Kidney glomerular epithelial cell (primary cell): ENCODE measurements at regions not wholly inside any gene's neighbourhood (a gene's known extent, or its start where the extent isn't known, plus 50 kb on each side); places are given as distances from the start of the nearest gene placed in this dataset.
A peak's percentile ranks its signal among the peaks of the same experiment; 100 is the strongest.

Source experiments
- DNase-seq: peaks from one replicate; lab custom pipeline; 2025; lab: John Stamatoyannopoulos, UW

DNA sequence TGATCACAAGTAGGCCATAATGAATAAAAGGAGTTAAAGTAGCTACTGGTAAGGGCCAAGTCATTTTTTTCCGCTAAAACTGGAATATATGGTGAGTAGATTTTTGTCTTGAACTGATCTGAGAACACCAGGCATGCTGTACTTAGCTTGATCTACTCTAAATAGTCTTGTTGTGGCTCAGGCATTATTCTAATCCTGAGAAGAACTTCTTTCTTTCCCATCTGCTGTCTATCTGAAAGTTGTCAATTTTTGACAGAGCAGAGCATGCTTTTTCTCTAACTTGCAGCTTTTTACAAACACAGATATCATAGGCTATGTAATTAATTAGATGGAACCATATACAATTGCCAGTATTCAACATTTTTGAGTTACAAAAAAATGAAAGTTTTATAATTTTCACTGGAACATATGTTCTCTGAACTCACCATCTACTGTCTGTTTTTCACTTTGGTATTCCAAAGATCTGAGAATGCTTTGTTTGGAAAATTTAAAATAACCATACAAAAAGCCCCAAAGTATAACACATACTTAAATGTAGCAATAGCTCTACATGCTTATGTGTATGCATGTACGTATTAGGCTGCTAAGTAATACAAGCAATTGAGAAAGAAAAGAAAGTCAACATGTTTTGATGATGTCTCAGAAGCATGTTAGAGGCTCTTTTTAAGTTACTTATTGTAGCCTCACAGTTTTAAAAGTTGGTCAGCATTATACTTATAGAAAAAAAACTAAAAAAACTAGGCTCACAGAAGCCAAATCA is 542.7 kb upstream of the LUZP2 start:
- DNase-seq: no peak

DNA sequence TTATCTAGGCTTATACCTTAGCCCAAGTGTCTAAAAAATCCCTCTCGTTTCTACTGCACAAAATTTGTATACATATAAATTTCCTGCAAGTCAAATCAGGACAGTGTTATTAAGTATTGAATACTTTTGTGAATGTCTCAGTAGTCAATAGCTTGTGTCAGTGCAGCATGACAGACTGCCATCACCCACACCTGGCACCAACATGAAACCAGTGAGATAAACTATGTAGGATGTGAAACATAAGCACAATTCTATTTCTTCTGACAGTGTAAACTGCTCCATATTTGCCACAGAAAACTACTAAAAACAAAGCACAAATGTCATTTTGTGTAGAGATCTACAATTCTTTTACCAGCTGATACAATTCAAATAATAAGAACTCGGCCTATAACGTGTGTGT is 542.1 kb upstream of the LUZP2 start:
- no peak for DNase-seq

DNA sequence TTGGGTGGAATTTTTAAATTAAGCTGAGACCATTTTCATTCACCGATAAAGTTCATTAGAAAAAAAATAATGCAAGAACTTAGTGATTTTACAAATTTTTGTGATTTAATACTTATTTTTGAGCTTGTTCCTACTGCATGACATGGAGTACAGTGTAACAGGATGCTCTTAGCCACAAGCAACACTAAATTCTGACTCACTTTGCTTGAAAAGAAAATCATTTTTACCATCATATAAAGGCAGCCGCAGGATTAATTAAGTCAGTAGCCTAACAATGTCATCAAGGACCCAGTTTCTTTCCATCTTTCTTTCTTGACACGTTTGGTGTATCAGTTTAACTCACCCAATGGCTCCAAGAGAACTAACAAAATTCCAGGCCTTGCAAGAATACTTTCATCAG is 540.3 kb upstream of the LUZP2 start:
- DNase-seq: no peak

DNA sequence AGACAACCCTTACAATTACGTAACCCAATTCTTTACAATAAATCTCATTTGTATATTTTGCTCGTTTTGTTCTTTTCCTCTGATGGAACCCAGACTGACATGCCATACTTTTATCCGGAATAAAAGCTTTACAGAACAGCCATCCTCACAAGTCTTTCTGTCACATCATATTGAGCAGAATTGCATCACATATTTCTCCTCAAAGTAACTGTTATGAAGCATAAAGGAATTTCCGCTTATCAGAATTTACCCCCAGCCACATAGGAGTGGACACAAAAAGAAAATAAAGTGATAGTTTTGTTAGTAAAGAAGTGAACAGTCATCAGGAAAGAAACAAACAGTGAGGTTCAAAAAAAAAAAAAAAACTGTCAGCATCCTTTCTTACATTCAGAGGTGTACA is 539.5 kb upstream of the LUZP2 start:
- DNase-seq: no peak

DNA sequence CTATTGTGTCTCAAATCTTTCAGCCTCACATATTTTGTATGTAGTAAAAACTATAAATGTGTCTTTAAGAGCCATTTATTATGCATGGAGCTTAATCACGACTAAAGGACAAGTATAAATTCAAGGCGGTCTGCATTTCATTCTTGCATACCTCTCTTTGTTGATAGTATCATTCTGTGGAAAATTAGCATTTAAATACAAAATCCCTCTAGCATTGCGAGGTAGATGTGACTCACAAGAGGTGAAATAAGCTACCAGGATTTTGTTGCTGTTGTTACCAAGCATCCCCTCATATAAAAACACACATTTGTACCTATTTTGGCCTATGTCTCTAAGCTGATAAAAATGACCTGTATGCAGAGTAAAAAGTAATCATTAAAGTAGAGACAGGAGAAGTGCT is 537.4 kb upstream of the LUZP2 start:
- no peak for DNase-seq

DNA sequence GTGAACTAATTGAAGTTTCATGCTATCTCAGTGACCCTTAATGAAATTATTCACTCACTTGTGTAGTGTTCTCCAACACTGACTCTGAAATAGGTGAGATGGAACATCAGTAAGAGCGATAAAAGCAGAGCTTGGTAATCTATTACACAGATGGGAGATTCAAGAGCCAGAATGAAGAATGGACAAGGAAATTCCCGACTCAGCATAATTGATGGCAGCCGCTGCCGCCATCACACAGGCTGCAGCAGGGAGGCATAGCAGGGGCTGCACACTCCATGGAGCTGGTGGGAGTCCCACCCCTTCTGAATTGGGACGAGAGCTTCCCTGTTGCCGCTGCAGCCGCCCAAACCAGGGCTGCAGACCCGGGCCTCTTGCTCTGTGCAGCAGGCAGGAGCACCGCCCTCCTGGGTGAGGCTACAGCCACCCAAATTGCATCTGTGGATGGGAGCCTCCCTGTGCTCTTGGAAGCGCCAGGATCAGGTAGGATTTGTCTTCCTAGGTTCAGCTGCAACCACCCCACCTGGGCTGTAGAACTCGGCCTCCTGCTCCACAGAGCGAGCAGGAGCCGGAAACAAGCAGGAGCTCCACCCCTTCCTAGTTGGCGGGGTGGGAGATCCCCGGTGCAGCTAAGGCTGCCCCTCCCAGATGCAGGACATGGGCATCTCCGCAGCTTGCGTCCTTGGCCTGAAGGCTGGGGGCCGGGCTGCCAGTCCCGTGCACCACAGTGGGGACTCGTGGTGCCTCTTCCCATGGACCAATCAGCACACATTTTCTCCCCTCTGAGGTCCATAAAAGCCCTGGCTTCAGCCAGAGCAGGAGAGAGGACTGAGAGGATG is 535.1 kb upstream of the LUZP2 start:
- no peak for DNase-seq

DNA sequence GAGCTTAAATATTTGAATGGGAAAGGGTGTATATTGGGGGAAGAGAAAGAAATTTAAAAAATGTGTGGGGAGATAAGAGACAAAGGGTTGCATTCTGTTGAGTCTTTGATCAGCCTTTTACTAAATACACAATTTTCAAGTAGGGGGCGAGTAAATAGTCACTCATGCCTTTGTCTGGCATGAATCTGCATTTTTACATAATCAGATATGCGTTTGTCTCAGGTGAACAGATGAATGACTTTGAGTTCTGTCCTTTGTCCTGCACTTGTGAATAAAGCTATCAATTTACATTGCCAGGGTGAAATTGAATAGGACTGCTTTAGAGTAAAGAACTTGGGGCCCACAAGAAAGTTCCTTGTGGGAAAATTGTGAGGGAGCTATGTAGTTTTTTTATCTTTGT is 523.6 kb upstream of the LUZP2 start:
- no peak for DNase-seq

DNA sequence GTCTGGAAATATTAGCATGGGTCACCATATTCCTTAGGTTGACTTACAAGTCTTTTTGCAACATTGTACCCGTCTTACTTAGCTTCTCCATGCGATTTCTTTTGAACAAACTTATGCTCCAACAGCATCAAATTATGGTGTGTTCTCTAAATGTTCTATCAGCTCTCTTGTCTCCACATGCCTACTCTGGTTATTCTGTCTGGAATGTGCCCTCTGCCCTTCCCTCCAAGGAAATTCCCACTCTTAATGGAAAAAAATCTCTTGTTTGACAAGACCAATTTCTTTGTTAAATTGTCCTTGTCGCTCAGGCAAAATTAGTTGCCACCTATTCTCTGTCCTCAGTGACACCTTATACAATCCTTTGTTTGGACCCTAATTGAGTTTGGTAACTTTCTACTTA is 522.8 kb upstream of the LUZP2 start:
- no peak for DNase-seq

DNA sequence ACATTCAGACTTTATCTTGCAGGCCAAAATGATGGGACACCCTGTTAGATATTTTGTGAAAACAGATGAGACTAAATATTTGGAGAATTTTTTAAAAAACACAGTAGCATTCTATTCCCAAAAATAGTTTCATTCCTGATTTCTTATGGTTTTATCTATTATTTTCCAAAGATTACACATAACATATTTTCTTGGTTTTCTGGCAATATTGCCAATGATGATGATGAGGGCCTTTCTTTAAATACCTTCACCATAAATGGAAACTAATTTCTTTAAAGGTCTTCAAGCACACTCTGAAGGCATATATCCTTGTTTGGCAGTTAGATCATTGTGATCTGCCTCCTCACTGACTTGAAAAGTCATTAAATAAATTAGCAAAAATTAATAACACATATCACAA is 522.3 kb upstream of the LUZP2 start:
- no peak for DNase-seq

DNA sequence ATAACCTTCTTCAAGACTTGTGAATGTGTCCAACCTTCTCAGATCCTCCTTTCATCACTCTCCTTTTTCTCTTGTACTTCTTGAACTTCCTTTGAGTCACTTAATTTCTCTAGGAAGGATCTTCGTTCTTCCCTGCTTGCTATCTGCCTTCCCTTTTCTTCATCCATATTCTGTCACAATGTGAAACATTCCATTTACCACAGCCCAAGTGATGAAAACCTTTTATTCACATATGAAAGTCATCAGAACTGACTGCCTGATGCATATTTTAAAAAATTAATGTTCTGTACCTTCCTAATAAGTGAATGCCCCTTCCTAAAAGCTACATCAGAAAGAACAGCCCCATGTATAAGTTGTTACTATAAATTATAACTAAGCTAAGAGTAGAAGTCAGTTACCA is 520.4 kb upstream of the LUZP2 start:
- DNase-seq: no peak

DNA sequence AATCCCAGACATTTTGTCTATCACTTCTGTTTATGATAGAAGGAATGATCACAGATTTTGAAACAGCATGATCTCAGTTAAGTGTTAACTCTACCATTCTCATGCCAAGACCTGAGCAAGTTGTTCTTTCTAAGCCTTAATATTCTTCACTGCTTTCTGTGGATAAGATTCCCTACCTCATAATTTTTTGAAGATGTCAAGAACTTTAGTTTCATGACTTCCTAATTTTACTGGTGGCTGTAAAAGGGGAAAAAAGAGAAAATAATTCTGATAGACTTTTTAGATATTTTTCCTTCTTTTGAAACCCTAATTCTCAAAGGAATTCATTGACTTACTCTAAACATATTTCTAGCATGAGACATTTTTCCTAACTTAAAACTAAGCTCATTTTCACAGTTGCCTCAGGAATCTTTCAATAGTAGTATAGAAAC is 520.0 kb upstream of the LUZP2 start:
- peak; percentile 1 for DNase-seq

DNA sequence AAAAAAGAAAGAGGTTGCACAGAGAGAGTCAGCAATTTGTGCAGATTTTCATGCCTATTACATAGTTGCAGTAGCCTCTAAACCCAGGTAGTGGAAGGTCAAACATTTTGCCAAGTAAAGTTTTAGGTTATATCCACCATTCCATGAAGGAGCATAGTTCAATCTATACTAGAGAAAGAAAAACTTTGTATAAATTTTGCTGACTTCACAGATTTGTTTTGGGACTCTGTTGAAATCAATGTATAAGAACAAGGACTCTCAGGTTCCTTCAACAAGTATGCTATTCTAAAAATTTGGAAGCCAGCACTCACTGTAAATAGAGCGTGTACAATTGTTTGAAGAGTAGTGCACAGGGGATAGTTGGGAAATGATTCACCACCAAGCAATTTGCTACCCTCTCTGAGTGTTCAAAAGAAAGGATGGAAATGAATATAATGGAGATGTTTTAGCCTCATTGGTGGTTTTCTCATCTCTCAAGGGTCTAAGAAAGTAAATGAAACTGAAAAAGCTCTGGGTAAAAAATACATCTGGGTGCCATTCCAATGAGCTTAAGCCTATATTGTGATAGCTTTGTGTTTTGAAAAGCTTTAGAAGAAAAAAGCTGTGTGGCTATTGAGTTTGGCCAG is 508.4 kb upstream of the LUZP2 start:
- DNase-seq: no peak

DNA sequence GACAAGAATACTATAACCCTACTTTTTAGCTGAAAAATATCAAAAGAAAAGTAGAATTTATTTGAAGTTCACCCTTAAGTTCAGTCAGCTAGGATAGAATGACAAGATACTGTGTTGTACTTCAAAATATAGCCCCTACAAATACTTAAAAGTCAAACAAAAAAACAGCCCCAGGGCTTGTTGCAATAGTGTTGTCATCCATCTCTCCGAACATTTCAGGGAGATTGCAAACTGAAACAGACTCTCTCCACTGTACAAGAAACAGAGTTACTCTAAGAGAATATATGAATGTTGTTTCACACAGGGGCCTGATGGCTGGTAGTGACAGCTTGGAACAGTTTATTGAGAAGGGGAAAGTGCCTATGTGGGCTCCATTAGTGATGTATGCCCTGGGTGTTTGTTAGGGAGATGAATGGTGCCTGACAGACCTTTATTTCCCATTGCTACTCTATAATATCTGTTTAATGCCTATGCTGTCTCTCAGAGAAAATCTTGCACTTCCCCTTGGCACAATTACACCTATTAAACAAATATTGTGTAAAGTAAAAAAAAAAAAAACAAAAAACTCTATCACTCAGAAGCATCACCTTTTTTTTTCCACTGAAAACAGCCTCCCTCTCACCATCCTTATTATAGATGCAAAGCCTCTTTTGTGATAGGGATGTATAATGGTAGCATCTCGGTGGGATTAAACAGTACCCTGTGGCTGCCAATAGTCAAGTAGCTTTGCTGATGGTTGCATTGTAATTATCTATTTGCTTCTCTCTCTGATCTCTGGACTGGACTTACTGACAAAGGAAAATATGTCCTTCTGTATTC is 506.3 kb upstream of the LUZP2 start:
- DNase-seq: no peak

DNA sequence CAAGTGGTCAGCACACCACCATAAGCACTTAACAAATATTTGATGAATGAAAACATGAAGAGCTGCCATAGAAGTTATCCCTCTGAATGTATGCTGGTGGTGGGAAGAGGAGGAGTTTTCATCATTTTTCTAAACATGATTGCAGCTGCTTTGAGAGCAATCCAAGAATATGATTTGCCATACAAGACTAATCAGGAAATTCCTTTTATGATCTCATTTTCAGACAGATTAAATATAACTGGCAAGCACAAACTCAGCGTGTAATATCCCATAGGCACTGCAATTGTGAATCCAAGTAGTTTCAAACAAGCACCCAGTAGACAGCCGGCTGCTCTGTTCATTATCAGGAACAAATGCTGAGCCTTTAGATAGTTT is 505.7 kb upstream of the LUZP2 start:
- DNase-seq: no peak

DNA sequence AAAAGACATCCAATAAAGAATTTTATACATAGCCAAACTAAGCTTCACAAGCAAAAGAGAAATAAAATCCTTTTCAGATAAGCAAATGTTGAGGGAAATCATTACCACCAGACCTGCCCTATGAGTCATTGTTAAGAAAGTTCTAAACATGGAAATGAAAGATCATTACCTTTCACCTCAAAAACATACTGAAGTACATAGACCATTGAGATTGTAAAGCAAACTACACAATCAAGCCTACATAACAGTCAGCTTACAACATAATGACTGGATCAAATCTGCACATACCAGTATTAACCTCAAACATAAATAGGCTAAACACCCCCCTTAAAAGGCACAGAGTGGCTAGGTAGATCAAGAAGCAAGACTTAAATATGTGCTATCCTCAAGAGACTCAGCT is 501.0 kb upstream of the LUZP2 start:
- no peak for DNase-seq

DNA sequence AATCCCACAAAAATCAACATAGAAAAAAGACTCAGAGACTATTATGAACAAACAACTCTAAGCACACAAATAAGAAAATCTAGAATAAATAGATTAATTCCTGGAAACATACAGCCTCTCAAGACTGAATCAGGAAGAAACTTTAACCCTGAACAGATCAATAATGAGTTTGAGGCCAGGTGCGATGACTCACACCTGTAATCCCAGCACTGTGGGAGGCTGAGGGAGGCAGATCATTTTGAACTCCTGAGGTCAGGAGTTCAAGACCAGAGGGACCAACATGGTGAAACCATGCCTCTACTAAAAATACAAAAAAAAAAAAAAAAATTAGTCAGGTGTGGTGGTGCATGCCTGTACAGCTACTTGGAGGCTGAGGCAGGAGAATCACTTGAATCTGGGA is 499.5 kb upstream of the LUZP2 start:
- DNase-seq: no peak

DNA sequence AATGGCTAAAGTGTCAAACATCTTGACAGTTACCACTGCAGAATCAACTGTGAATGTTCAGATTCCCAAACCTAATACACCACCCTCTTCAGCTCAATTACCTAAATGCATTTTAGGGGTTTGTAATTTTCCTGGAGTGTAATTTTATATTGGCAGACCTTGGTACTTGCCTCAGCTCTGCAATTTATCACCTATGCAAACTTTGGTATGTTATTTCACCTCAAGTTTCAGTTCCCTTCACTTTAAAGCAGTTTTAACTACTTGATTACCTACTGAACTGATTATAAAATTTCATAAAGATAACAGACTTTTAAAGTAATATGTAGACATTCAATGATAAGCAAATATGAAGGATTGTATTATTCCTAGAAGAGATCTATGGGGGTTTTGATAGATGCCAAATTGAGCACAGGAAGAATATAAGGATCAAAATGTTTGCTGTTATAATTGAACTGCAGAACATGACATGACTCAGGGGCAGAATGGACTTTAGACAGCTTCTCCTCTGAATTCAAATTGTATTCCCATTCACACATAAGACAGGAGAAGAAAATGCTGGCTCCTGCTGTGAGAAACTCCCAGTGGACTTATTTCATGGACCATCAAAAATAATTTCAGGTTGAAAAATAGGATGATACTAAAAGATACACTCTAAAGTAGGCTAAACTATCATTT is 491.5 kb upstream of the LUZP2 start:
- no peak for DNase-seq

DNA sequence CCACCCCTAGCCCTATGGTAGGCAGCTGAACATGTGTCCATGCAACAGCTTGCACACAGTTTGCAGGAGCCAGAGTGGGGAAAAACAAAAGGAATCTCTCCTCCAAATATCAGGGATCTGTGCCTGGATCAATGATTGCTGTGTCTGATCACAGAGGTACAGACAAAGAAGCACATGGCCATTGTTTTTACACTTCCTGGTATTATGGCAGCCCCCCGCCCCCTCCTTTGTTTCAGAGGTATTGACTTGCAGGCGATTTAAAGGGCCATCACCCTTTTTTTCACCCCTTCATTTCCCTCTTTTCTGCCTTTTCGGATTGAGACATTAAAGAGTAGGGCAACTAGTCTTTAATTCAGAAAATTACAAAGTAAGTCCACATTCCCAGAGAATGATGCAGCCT is 453.0 kb upstream of the LUZP2 start:
- DNase-seq: no peak

DNA sequence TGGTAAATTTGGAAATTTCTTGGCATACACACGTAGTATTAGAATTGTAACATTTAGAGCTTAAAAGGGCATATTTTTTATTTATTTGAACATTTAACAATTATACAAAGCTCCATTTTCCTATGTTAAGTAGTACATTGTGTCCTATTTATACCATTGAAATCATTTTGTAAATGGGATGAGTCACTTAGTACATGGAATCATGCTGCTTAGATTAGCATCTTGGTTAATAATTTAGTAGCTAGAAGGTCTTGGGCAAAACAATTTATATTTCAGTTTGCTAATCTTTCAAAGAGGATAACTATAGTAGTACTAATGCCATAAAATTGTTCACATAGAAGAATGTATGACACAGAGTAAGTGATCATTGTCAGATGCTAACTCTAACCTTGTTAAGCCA is 450.1 kb upstream of the LUZP2 start:
- no peak for DNase-seq

DNA sequence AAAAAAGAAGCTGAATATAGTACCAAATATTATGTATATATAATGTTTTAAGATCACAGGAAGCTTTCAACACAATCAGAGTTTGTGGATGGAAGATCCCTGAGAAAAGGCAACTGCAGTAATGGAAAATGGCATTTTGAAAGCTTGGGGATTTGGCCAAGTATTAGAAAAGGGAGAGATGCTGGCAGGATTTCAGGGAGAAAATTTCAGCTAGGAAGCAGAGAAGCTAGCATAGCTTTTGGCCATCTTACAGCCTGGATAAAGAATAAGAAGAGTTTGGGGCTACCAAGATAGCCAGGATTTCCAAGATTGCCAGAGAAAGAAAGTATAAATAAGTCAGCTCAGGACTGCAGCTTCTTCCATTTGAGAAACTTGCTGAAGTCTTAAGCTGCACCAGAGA is 440.8 kb upstream of the LUZP2 start:
- no peak for DNase-seq

DNA sequence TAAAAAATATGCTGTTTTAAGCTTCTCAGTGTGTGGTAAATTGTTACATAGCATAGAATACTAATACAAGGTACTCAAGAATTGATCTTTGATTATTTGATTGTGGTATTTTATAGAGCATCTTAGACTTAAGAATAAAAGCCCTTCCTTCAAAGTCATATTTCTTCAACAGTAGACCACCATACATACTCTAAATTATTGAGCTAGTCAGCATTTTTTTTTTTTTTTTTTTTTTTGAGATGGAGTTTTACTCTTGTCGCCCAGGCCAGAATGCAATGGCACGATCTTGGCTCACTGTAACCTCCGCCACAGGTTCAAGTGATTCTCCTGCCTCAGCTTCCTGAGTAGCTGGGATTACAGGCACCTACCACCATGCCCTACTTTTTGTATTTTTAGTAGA is 436.7 kb upstream of the LUZP2 start:
- no peak for DNase-seq
